ENCODE measurements at regions not wholly inside any gene's neighbourhood (a gene's known extent, or its start where the extent isn't known, plus 50 kb on each side); places are given as distances from the start of the nearest gene placed in this dataset.
A peak's percentile ranks its signal among the peaks of the same experiment; 100 is the strongest.

- no peak for TF ChIP-seq CTCF (IDR thresholded peaks at IDR 0.05)
- H3K27ac Mint-ChIP-seq: peak overlapping the region; percentile 16
- intact Hi-C loops (cut with micrococcal nuclease): no loop called here
- ATAC-seq (no peak), DNase-seq (peak; percentile 9)
- H3K36me3 Mint-ChIP-seq (ENCODE audit: low read depth): no peaks in the 10 kb centered on the region
- no peaks in the 10 kb centered on the region for H3K27me3 Mint-ChIP-seq
- CTCF ChIA-PET: no interaction called here
- POLR2A ChIA-PET: no interaction called here
- no peak overlapping the region for H3K4me3 Mint-ChIP-seq
- H3K9me3 Mint-ChIP-seq: no peaks in the 10 kb centered on the region
- H3K4me1 Mint-ChIP-seq (ENCODE audit: low read depth): peaks cover 2% of the 10 kb centered on the region
These were observed 75.4 kb downstream of the CPN2 start for GRCh38 chr3:194275721-194276120.

GRCh38 chr3:194276768-194277103 is 74.4 kb downstream of the CPN2 start:
- ATAC-seq: no peak
- intact Hi-C loops (cut with micrococcal nuclease): no loop called here
- Mint-ChIP-seq H3K27me3 (no peaks in the 10 kb centered on the region), H3K4me3 (no peak overlapping the region), H3K9me3 (no peaks in the 10 kb centered on the region), H3K36me3 (ENCODE audit: low read depth) (no peaks in the 10 kb centered on the region), H3K4me1 (ENCODE audit: low read depth) (peaks cover 2% of the 10 kb centered on the region), H3K27ac (no peak overlapping the region)
- POLR2A ChIA-PET: no interaction called here
- DNase-seq: no peak
- CTCF ChIA-PET: no interaction called here
- TF ChIP-seq CTCF (IDR thresholded peaks at IDR 0.05): no peak

DNA sequence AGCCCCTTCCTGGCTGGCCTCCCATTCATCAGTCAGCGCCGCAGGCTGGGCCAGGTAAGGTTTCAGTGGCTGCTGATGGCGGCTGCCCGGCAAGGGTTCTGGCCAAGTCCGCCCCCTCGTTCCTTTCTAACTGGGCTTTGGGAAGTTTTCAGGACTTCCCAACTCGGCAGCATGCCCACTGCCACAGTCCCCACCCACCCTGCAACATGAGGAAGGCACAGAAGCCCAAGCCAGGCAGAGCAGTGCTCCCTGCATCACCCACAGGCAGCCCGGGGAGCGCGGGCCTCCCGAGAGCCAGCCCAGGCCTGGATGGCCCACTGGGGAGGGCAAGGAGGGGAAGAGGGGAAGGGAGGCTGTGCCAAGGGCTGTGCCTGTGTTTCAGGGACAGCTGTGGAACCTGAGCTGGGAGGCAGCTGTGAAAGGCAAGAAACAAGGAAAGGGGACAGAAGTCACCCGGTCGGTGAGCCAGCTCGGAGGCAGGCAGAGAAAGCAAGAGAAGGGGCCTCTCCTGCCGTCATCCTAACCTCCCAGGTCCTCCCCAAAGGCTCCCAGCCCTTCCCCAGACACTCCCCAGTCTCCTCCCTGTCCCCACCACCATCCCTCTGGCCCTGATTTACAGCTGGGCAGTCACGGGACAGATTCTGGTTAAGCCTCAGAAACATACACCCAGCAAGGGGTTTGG is 73.9 kb downstream of the CPN2 start:
- no peaks in the 10 kb centered on the region for H3K9me3 Mint-ChIP-seq
- TF ChIP-seq CTCF (IDR thresholded peaks at IDR 0.05): no peak
- CTCF ChIA-PET: no interaction called here
- no peaks in the 10 kb centered on the region for H3K36me3 Mint-ChIP-seq (ENCODE audit: low read depth)
- POLR2A ChIA-PET: no interaction called here
- no peak for DNase-seq
- no peak overlapping the region for H3K4me3 Mint-ChIP-seq
- no peak for ATAC-seq
- intact Hi-C loops (cut with micrococcal nuclease): no loop called here
- H3K27ac Mint-ChIP-seq: no peak overlapping the region
- no peaks in the 10 kb centered on the region for H3K27me3 Mint-ChIP-seq
- peaks cover 2% of the 10 kb centered on the region for H3K4me1 Mint-ChIP-seq (ENCODE audit: low read depth)

GRCh38 chr3:194277786-194278130 is 73.4 kb downstream of the CPN2 start:
- TF ChIP-seq CTCF (IDR thresholded peaks at IDR 0.05): no peak
- Mint-ChIP-seq H3K36me3 (ENCODE audit: low read depth) (no peaks in the 10 kb centered on the region), H3K27me3 (no peaks in the 10 kb centered on the region), H3K9me3 (no peaks in the 10 kb centered on the region), H3K27ac (no peak overlapping the region), H3K4me3 (no peak overlapping the region), H3K4me1 (ENCODE audit: low read depth) (peaks cover 2% of the 10 kb centered on the region)
- no peak for DNase-seq
- intact Hi-C loops (cut with micrococcal nuclease): no loop called here
- CTCF ChIA-PET: no interaction called here
- no peak for ATAC-seq
- POLR2A ChIA-PET: no interaction called here

DNA sequence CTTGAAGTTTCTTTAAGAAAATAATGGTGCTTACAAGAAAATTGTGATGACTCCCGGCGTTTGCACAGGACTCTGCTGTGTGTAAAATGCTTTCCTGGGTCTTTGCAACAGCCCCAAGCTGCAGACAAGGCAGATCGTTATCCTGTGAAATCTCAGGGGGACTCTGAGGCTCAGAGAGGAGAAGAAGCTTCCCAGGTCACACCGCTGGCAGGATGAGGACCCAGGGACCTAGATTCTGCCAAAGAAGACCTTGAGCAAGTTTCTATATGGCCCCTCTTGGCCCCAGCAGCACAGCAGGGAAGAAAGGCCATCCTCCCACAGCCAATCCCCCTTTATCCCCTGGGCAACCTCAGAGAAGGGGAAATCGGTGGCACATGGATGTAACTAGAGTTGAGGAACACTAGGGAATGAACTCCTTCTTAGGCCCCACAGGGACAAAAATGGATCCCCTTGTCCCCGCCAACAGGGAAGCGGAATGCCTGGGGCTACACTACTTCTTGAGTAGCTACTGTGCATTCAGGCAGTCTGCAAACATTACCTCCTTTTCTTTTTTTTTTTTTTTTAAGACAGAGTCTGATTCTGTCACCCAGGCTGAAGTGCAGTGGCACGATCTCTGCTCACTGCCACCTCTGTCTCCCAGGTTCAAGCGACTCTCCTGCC is 72.8 kb downstream of the CPN2 start:
- intact Hi-C loops (cut with micrococcal nuclease): no loop called here
- DNase-seq: no peak
- Mint-ChIP-seq H3K36me3 (ENCODE audit: low read depth) (no peaks in the 10 kb centered on the region), H3K4me3 (no peak overlapping the region), H3K9me3 (no peaks in the 10 kb centered on the region), H3K27me3 (no peaks in the 10 kb centered on the region), H3K27ac (no peak overlapping the region), H3K4me1 (ENCODE audit: low read depth) (peaks cover 2% of the 10 kb centered on the region)
- ChIA-PET POLR2A (no interaction called here), CTCF (no interaction called here)
- TF ChIP-seq CTCF (IDR thresholded peaks at IDR 0.05): no peak
- ATAC-seq: no peak
